Lower lobe of right lung (tissue), 2 donors: ENCODE measurements at regions not wholly inside any gene's neighbourhood (a gene's known extent, or its start where the extent isn't known, plus 50 kb on each side); places are given as distances from the start of the nearest gene placed in this dataset.

Experiments used
- ATAC-seq, 2 donors: fragments of 200-7000 bp; cut with Tn5 transposase; one replicate each; pipeline ENCODE4 v1.9.1; 2020 to 2022; ENCODE audit warnings: mild to moderate bottlenecking in 2 of 2, moderate library complexity in 2 of 2
- DNase-seq: peaks from one replicate; pipeline ENCODE4 v3.0.0-alpha.2; 2020
- H3K27ac ChIP-seq: fragments of 200-600 bp; one replicate; pipeline ENCODE4 v1.8.0; 2022
- H3K27me3 ChIP-seq: fragments of 200-600 bp; one replicate; pipeline ENCODE4 v1.8.0; 2022; ENCODE audit warnings: low read depth
- H3K36me3 ChIP-seq: fragments of 200-600 bp; one replicate; pipeline ENCODE4 v1.8.0; 2022; ENCODE audit warnings: mild to moderate bottlenecking
- H3K4me1 ChIP-seq: fragments of 200-600 bp; one replicate; pipeline ENCODE4 v1.8.0; 2022
- H3K4me3 ChIP-seq: fragments of 200-600 bp; one replicate; pipeline ENCODE4 v1.8.0; 2022; ENCODE audit warnings: mild to moderate bottlenecking
- H3K9me3 ChIP-seq: fragments of 200-600 bp; one replicate; pipeline ENCODE4 v1.8.0; 2022
- CTCF ChIP-seq: fragments of 200-600 bp; IDR thresholded peaks from one replicate; pipeline ENCODE4 v1.8.0; 2022; ENCODE audit warnings: antibody characterized with exemption, mild to moderate bottlenecking
- intact Hi-C: fragments of 100-400 bp; cut with DNase I; formaldehyde crosslinking; loops from one replicate; pipeline ENCODE4 v1.11.0; 2022
- donor health status: DM: no; HTN: yes; CAD: no; lungs with severe emphysema.

GRCh38 chr18:42392416-42392815, 437.4 kb downstream of the PIK3C3 start:
- ATAC-seq (no peak), DNase-seq (no peak)
- Histone ChIP-seq H3K27me3 (no peaks in the 10 kb centered on the region), H3K4me3 (no peak overlapping the region), H3K27ac (no peak overlapping the region), H3K9me3 (no peaks in the 10 kb centered on the region), H3K4me1 (no peaks in the 10 kb centered on the region), H3K36me3 (no peaks in the 10 kb centered on the region)
- no peak for TF ChIP-seq CTCF
- intact Hi-C loops = no loop called here

- Histone ChIP-seq H3K27me3 (no peaks in the 10 kb centered on the region), H3K4me1 (no peaks in the 10 kb centered on the region), H3K27ac (no peak overlapping the region), H3K9me3 (no peaks in the 10 kb centered on the region), H3K36me3 (no peaks in the 10 kb centered on the region), H3K4me3 (no peak overlapping the region)
- DNase-seq (no peak), ATAC-seq (no peak)
- intact Hi-C loops = no loop called here
- no peak for TF ChIP-seq CTCF
These were observed 437.9 kb downstream of the PIK3C3 start for GRCh38 chr18:42392926-42393325.

- Histone ChIP-seq H3K27ac (no peak overlapping the region), H3K36me3 (no peaks in the 10 kb centered on the region), H3K4me1 (no peaks in the 10 kb centered on the region), H3K9me3 (no peaks in the 10 kb centered on the region), H3K27me3 (no peaks in the 10 kb centered on the region), H3K4me3 (no peak overlapping the region)
- DNase-seq (no peak), ATAC-seq (no peak)
- intact Hi-C loops = no loop called here
- TF ChIP-seq CTCF = no peak
These were observed 439.2 kb downstream of the PIK3C3 start for GRCh38 chr18:42394238-42394637.

GRCh38 chr18:42401131-42401673, 446.2 kb downstream of the PIK3C3 start:
- Histone ChIP-seq H3K4me1 (no peaks in the 10 kb centered on the region), H3K4me3 (no peak overlapping the region), H3K9me3 (no peaks in the 10 kb centered on the region), H3K27ac (no peak overlapping the region), H3K36me3 (no peaks in the 10 kb centered on the region), H3K27me3 (no peaks in the 10 kb centered on the region)
- ATAC-seq (no peak), DNase-seq (no peak)
- TF ChIP-seq CTCF = no peak
- intact Hi-C loops = no loop called here

- H3K27ac ChIP-seq = no peak overlapping the region
- no peaks in the 10 kb centered on the region for H3K4me1 ChIP-seq
- no peak for ATAC-seq
- H3K36me3 ChIP-seq = no peaks in the 10 kb centered on the region
- no peak overlapping the region for H3K4me3 ChIP-seq
- H3K9me3 ChIP-seq = no peaks in the 10 kb centered on the region
- intact Hi-C loops = no loop called here
- TF ChIP-seq CTCF = no peak
- H3K27me3 ChIP-seq = no peaks in the 10 kb centered on the region
- no peak for DNase-seq
These were observed 449.1 kb downstream of the PIK3C3 start for GRCh38 chr18:42404151-42404550.

GRCh38 chr18:42409005-42409404, 454.0 kb downstream of the PIK3C3 start:
- TF ChIP-seq CTCF = no peak
- intact Hi-C loops = no loop called here
- ATAC-seq = no peak
- Histone ChIP-seq H3K27me3 (no peaks in the 10 kb centered on the region), H3K36me3 (no peaks in the 10 kb centered on the region), H3K9me3 (no peaks in the 10 kb centered on the region), H3K27ac (no peak overlapping the region), H3K4me1 (no peaks in the 10 kb centered on the region), H3K4me3 (no peak overlapping the region)
- no peak for DNase-seq
